ENCODE measurements at regions not wholly inside any gene's neighbourhood (a gene's known extent, or its start where the extent isn't known, plus 50 kb on each side); places are given as distances from the start of the nearest gene placed in this dataset.

GRCh38 chr2:116877274-116877673 is 937.2 kb upstream of the DDX18 start:
- no peak overlapping the region for H3K56ac ChIP-seq (replicated peaks; ENCODE audit: insufficient read length, low read depth, low read length)
- no peaks in the 10 kb centered on the region for H3K23me2 ChIP-seq (ENCODE audit: low read depth, low read length)
- no peak for FAIRE-seq
- no peak overlapping the region for H3K18ac ChIP-seq (ENCODE audit: extremely low read depth, low read length)
- no peak overlapping the region for H3K4me3 ChIP-seq (ENCODE audit: extremely low read depth in 1 of 4, insufficient read depth in 2 of 4, low read depth in 3 of 4, low read length in 4 of 4)
- no peak overlapping the region for H3K9ac ChIP-seq (replicated peaks in 1 of 4; ENCODE audit: extremely low read depth in 1 of 4, low read depth in 3 of 4, low read length in 3 of 4)
- no peak overlapping the region for H3K4ac ChIP-seq (replicated peaks; ENCODE audit: insufficient read length, low read depth, low read length)
- TF ChIP-seq TBP (IDR thresholded peaks at IDR 0.05; ENCODE audit: low read depth, low read length), result no peak
- TF ChIP-seq HDAC2 (IDR thresholded peaks at IDR 0.05; ENCODE audit: borderline replicate concordance in 1 of 2, low read depth in 2 of 2, low read length in 2 of 2), result no peak
- TF ChIP-seq MAFK (IDR thresholded peaks at IDR 0.05; ENCODE audit: low read depth, low read length), result no peak
- TF ChIP-seq KDM5A (IDR thresholded peaks at IDR 0.05; ENCODE audit: low read length), result no peak
- TF ChIP-seq POU5F1 (IDR thresholded peaks at IDR 0.05; ENCODE audit: low read depth, low read length), result no peak
- TF ChIP-seq SUZ12 (IDR thresholded peaks at IDR 0.05; ENCODE audit: low read length), result no peak
- no peak for TF ChIP-seq BACH1 (IDR thresholded peaks at IDR 0.05; ENCODE audit: low read length)
- TF ChIP-seq EZH2 (IDR thresholded peaks at IDR 0.05; ENCODE audit: low read depth, low read length, severe bottlenecking), result no peak
- TF ChIP-seq EP300 (IDR thresholded peaks at IDR 0.05; ENCODE audit: borderline replicate concordance in 1 of 2, low read depth in 2 of 2, low read length in 2 of 2), result no peak
- H3K79me2 ChIP-seq (ENCODE audit: control insufficient read depth in 1 of 2, insufficient read depth in 2 of 2, low read length in 2 of 2), result no peaks in the 10 kb centered on the region
- no peak overlapping the region for H2BK120ac ChIP-seq (replicated peaks; ENCODE audit: low read depth, low read length)
- no peak overlapping the region for H2AK5ac ChIP-seq (ENCODE audit: low read depth, low read length)
- no peak overlapping the region for H2BK15ac ChIP-seq (ENCODE audit: low read length)
- no peaks in the 10 kb centered on the region for H3K9me3 ChIP-seq (ENCODE audit: insufficient read depth in 2 of 2, low read depth in 1 of 2, low read length in 1 of 2)
- no peak overlapping the region for H3K23ac ChIP-seq (ENCODE audit: insufficient read length)
- no peak overlapping the region for H2AFZ ChIP-seq (ENCODE audit: low read length)
- H3K27me3 ChIP-seq (replicated peaks in 1 of 4; ENCODE audit: control insufficient read depth in 3 of 4, extremely low read depth in 1 of 4, insufficient read depth in 3 of 4, low read length in 3 of 4), result no peaks in the 10 kb centered on the region
- H2BK20ac ChIP-seq (ENCODE audit: low read length), result no peak overlapping the region
- H2BK12ac ChIP-seq (ENCODE audit: low read depth, low read length), result no peak overlapping the region
- WGBS, 2 experiments (ENCODE audit: extremely low coverage in 1 of 2, insufficient coverage in 1 of 2, insufficient read length in 1 of 2, insufficient replicate concordance in 2 of 2, low coverage in 1 of 2, low lambda C conversion rate in 2 of 2, missing lambda C conversion rate in 1 of 2), result 100% methylated on average over 1 of the region's 1 CpG; no CpG with 5 or more reads in 1 of the 2 experiments
- no peaks in the 10 kb centered on the region for H3K79me1 ChIP-seq (ENCODE audit: low read depth, low read length)
- no peak overlapping the region for H2BK5ac ChIP-seq (ENCODE audit: low read depth, low read length)
- no peaks in the 10 kb centered on the region for H3K4me1 ChIP-seq (replicated peaks in 1 of 4; ENCODE audit: control insufficient read depth in 3 of 4, insufficient read depth in 4 of 4, low read length in 3 of 4)
- no peak overlapping the region for H3K4me2 ChIP-seq (ENCODE audit: insufficient read depth in 1 of 2, low read depth in 2 of 2, low read length in 2 of 2)
- H4K20me1 ChIP-seq (replicated peaks in 1 of 2; ENCODE audit: control insufficient read depth in 1 of 2, insufficient read depth in 2 of 2, low read length in 2 of 2), result no peaks in the 10 kb centered on the region
- no peak for DNase-seq (ENCODE audit: low read depth in 1 of 2, low spot score in 2 of 2)
- H3K14ac ChIP-seq (ENCODE audit: insufficient read length), result no peak overlapping the region
- ChIA-PET CTCF (ENCODE audit: partially characterized antibody) (no interaction called here), POLR2A (ENCODE audit: partially characterized antibody) (no interaction called here)
- H3K27ac ChIP-seq (ENCODE audit: low read depth, low read length), result no peak overlapping the region
- H4K91ac ChIP-seq (replicated peaks; ENCODE audit: insufficient read length, low read length), result no peak overlapping the region
- H3K36me3 ChIP-seq (ENCODE audit: control insufficient read depth in 2 of 4, insufficient read depth in 4 of 4, low read length in 3 of 4), result no peaks in the 10 kb centered on the region
- no peak overlapping the region for H4K8ac ChIP-seq (ENCODE audit: extremely low read depth, insufficient read depth, low read length)
- no peak overlapping the region for H4K5ac ChIP-seq (ENCODE audit: insufficient read length, low read depth, low read length)
